Activated T-helper 1 cell treated with anti-CD3 and anti-CD28 coated beads, Interleukin-12 subunit alpha, Interleukin-12 subunit beta, Interleukin-2, Interleukin-4 antibody, amounts not matched to agents 30 ng/mL and 10 ng/mL and 1 ng/mL, durations not matched to agents 14 hours and 24 hours and 36 hours (primary cell): ENCODE measurements at regions not wholly inside any gene's neighbourhood (a gene's known extent, or its start where the extent isn't known, plus 50 kb on each side); places are given as distances from the start of the nearest gene placed in this dataset.

Experiments used
- DNase-seq: peaks from one replicate; pipeline ENCODE4 v3.0.0; 2021; ENCODE audit warnings: low spot score
- H3K27ac Mint-ChIP-seq: one replicate; pipeline ENCODE4 v1.8.0; 2021; ENCODE audit warnings: mild to moderate bottlenecking, mixed read lengths
- H3K27me3 Mint-ChIP-seq: one replicate; pipeline ENCODE4 v1.8.0; 2022; ENCODE audit warnings: mild to moderate bottlenecking, moderate library complexity, mixed read lengths; ENCODE audit not compliant: insufficient read depth
- H3K36me3 Mint-ChIP-seq: one replicate; pipeline ENCODE4 v1.8.0; 2021; ENCODE audit warnings: low read depth, mixed read lengths
- H3K4me1 Mint-ChIP-seq: one replicate; pipeline ENCODE4 v1.8.0; 2021; ENCODE audit warnings: low read depth, mixed read lengths
- H3K4me3 Mint-ChIP-seq: one replicate; pipeline ENCODE4 v1.8.0; 2021; ENCODE audit warnings: mild to moderate bottlenecking, moderate library complexity, mixed read lengths
- H3K9me3 Mint-ChIP-seq: one replicate; pipeline ENCODE4 v1.8.0; 2021; ENCODE audit warnings: mixed read lengths
- intact Hi-C: fragments of 100-400 bp; cut with micrococcal nuclease; formaldehyde crosslinking; loops from one replicate; pipeline ENCODE4 v1.15.1; 2024

DNA sequence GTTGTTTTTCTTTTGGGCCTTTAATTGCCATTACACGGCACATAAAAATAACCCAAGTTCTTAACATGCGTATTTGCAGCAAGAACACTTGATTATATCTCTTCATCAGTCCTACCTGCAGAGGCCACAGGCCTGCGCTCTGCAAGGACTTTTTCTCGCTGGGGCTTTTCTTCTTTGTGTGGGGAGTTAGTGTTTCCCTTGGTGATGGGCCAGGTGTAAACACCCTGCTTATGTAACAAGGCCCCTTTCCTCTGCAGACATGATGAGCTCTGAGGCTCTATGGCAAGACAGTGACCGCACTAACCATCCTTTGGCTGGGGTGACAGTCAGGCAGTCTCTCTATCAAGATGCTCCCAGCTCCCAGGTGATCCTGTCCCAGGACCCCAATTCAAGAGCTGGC is 97.8 kb upstream of the PCSK2 start:
- Mint-ChIP-seq H3K27ac (no peak overlapping the region), H3K9me3 (no peaks in the 10 kb centered on the region), H3K27me3 (no peaks in the 10 kb centered on the region), H3K4me1 (no peaks in the 10 kb centered on the region), H3K36me3 (no peaks in the 10 kb centered on the region), H3K4me3 (no peak overlapping the region)
- intact Hi-C loops = no loop called here
- DNase-seq = no peak

DNA sequence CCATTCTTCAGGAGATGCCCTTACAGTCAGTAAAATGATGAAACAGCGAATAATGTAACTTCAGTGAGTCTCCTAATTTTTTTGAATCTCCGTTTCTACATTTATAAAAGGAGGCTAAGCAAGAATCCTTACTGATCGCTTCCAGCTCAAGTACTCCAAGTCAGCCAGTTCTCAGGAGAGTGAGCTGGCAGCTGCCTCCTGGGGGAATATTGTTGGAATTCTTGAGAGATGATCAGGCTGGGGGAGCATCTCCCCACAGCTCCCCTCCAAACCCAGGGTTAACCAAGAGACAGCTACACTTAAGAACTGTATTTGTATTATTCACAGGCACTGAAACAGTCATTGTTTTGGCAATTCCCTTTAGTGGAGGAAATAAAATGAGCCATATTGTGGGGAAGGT is 89.1 kb upstream of the PCSK2 start:
- H3K4me1 Mint-ChIP-seq = no peaks in the 10 kb centered on the region
- DNase-seq = no peak
- H3K4me3 Mint-ChIP-seq = no peak overlapping the region
- intact Hi-C loops = no loop called here
- H3K27ac Mint-ChIP-seq = no peak overlapping the region
- H3K27me3 Mint-ChIP-seq = no peaks in the 10 kb centered on the region
- peaks cover 7% of the 10 kb centered on the region for H3K9me3 Mint-ChIP-seq
- no peaks in the 10 kb centered on the region for H3K36me3 Mint-ChIP-seq

DNA sequence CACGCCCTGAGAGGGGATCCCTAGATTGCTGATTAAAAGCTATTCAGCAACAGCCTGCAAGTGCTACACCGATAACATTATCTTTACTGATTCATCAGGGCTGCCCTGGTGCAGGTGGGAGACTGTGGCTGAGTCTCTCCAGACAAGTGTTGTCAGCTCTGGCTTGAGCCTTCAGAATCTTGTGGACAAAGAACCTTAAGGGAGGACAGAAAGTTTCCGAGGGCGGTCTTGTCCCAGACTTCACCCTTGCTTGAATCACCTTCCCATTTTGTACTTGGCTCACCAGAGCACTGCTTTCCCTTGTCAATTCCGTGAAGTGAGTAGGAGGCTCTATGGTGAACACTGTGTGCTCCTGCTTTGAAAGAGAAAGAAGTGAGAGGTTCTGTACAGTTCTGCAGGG is 88.6 kb upstream of the PCSK2 start:
- no peaks in the 10 kb centered on the region for H3K4me1 Mint-ChIP-seq
- no peak overlapping the region for H3K4me3 Mint-ChIP-seq
- H3K36me3 Mint-ChIP-seq = no peaks in the 10 kb centered on the region
- DNase-seq = no peak
- no peak overlapping the region for H3K27ac Mint-ChIP-seq
- H3K27me3 Mint-ChIP-seq = no peaks in the 10 kb centered on the region
- peaks cover 7% of the 10 kb centered on the region for H3K9me3 Mint-ChIP-seq
- intact Hi-C loops = no loop called here

DNA sequence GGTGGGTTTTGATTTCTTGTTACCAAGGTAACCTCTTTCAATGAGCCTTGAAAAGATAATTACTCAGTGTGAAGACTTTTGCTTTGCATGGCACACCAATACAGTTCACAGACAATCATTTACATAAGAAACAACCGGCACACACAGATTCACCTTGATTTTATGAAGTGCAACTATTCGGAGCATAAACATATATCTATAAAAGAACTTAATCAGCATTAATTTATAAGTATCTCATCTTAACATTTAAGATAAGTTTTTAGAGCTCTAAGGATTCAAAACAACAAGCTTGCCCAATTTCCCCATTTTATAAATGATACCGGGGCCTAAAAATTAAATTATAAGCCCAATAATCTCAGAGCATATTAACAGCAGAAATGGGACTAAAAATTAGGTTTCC is 85.9 kb upstream of the PCSK2 start:
- DNase-seq = no peak
- no peaks in the 10 kb centered on the region for H3K36me3 Mint-ChIP-seq
- no peak overlapping the region for H3K4me3 Mint-ChIP-seq
- no peak overlapping the region for H3K27ac Mint-ChIP-seq
- H3K27me3 Mint-ChIP-seq = no peaks in the 10 kb centered on the region
- H3K9me3 Mint-ChIP-seq = peaks cover 7% of the 10 kb centered on the region
- no peaks in the 10 kb centered on the region for H3K4me1 Mint-ChIP-seq
- intact Hi-C loops = no loop called here

DNA sequence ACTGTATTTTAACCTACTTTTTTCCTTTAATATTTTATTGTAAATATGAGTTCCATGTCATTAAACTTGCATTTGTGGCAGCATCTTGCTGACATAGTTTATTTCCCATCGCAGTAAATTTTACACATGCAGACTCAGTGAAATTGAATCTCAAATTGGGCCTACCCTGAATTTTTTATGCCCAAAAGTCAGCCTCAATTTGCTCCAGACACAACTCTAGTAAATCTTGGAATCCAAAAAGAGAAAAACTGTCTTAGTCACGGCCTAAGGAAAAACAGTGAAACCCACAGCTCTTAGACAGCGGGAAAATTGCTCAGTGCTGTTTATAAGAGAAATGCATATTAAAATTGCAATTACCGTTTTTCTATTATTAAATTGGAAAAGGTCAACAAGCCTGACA is 85.3 kb upstream of the PCSK2 start:
- H3K27me3 Mint-ChIP-seq = no peaks in the 10 kb centered on the region
- peaks cover 7% of the 10 kb centered on the region for H3K9me3 Mint-ChIP-seq
- intact Hi-C loops = no loop called here
- H3K27ac Mint-ChIP-seq = no peak overlapping the region
- H3K36me3 Mint-ChIP-seq = no peaks in the 10 kb centered on the region
- no peak overlapping the region for H3K4me3 Mint-ChIP-seq
- H3K4me1 Mint-ChIP-seq = no peaks in the 10 kb centered on the region
- no peak for DNase-seq

DNA sequence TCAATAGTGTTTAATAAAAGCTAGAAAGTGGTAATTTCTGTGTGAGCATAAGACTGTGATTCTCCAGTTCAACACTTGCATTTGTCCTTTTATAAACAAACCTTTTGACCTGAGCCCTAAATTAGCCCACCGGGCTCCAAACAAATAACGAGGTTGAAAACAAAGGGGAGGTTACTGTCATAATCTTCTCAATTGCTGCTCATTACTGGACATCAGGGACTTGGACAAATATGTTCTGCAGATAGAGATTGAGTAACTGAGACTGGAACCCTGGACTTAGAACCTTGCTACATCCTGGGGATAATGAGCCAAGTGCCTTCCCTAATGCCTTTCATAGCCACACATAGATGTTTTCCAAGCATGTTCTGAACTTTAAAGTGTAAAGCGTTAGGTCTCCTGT is 84.2 kb upstream of the PCSK2 start:
- H3K4me3 Mint-ChIP-seq = no peak overlapping the region
- H3K27me3 Mint-ChIP-seq = no peaks in the 10 kb centered on the region
- no peak for DNase-seq

DNA sequence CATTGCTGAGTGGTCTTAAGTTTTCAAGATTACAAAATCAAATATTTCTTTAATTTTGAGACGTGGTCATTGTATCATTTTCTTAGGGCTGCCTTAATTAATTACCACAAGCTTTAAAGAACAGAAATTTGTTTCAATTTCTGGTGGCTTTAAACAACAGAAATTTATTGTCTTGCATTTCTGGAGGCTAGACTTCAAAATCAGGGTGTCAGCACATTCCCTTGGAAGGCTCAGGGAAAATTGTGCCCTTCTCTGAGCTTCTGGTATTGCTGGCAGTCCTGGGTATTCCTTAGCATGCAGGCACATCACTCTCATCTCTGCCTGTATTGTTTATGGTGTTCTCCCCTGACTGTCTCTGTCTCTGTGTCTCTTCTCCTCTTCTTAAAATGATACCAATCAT is 76.0 kb upstream of the PCSK2 start:
- no peak overlapping the region for H3K27ac Mint-ChIP-seq
- no peak overlapping the region for H3K4me3 Mint-ChIP-seq
- no peak for DNase-seq
- intact Hi-C loops = no loop called here
- H3K4me1 Mint-ChIP-seq = no peaks in the 10 kb centered on the region
- no peaks in the 10 kb centered on the region for H3K27me3 Mint-ChIP-seq
- peaks cover 3% of the 10 kb centered on the region for H3K9me3 Mint-ChIP-seq
- no peaks in the 10 kb centered on the region for H3K36me3 Mint-ChIP-seq

More for the DNA sequence above, 84.2 kb upstream of the PCSK2 start:
- H3K4me1 Mint-ChIP-seq = no peaks in the 10 kb centered on the region
- no peak overlapping the region for H3K27ac Mint-ChIP-seq
- no peaks in the 10 kb centered on the region for H3K9me3 Mint-ChIP-seq
- intact Hi-C loops = no loop called here
- H3K36me3 Mint-ChIP-seq = no peaks in the 10 kb centered on the region

DNA sequence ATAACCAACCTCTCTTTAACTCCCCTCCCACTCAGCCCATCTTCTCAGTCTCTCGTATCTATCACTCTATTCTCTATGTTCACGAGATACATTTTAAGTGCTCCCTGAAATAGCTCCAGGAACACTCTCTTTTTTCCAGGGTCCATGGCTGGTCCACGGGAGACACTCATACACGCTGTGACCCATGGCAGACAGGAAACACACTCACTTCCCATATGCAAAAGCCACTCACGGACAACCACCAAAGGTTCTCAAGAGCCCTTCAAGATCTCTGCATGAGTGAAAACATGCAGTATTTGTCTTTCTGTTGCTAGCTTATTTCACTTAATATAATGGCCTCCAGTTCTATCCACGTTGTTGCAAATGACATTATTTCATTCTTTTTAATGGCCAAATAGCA is 71.4 kb upstream of the PCSK2 start:
- H3K27ac Mint-ChIP-seq = no peak overlapping the region
- no peaks in the 10 kb centered on the region for H3K27me3 Mint-ChIP-seq
- peaks cover 3% of the 10 kb centered on the region for H3K9me3 Mint-ChIP-seq
- no peaks in the 10 kb centered on the region for H3K4me1 Mint-ChIP-seq
- intact Hi-C loops = no loop called here
- H3K4me3 Mint-ChIP-seq = no peak overlapping the region
- H3K36me3 Mint-ChIP-seq = no peaks in the 10 kb centered on the region
- no peak for DNase-seq

DNA sequence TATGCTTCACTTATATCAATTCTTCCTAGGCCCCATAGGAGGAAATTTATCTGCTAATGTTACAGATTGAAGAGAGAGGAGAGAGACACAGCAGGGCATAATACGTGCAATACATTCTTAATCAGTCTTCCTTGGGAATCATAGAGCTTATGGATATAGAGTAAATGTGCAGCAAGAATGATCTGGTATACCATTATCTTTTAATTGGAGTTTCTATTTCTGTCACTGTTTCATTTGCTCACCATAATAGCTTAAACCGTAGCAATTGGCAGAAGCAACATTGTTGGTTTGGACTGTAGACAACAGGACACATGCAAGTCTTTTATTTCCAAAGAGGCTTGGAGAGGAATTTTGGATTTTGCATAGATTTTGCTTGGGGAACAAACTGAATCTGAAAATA is 68.1 kb upstream of the PCSK2 start:
- intact Hi-C loops = no loop called here
- Mint-ChIP-seq H3K36me3 (no peaks in the 10 kb centered on the region), H3K4me1 (no peaks in the 10 kb centered on the region), H3K4me3 (no peak overlapping the region), H3K9me3 (peaks cover 3% of the 10 kb centered on the region), H3K27ac (no peak overlapping the region), H3K27me3 (no peaks in the 10 kb centered on the region)
- no peak for DNase-seq

DNA sequence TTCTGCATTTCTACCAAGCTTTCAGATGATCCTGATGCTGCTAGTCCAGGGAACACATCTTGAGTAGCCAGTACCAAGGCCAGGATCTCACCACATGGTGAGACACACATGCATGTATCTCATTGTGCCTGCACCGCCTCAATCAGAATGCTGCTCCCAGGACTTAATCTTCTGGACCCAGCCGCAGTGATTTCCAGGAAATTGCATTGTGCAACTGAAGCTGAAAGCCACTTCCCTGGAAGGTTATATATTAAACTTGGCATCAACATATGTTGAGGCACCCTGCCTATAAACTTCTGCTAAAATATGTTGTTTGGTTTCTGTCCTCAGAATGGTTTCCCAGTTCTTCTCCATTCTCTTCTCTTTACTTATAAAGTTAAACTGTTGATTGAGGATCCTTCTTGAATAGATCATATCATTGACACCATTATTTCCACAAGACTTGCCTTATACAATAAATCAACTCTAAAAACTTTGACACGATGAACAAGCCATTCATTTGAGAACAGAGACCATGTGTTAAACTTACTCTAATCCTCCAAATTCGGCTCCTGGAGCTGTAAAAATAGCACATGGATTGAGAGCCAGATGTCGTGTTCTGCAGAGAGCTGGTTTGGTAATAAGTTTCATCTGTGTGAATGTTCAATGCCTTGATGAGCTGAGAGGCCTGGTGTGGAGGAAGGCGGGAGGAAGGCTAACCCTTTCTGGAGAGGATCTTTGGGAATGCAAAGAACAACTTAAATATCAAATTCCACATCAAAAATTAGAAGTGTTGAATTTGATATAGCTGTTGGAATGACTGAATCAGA is 65.0 kb upstream of the PCSK2 start:
- Mint-ChIP-seq H3K4me3 (no peak overlapping the region), H3K9me3 (no peaks in the 10 kb centered on the region), H3K27me3 (no peaks in the 10 kb centered on the region), H3K27ac (no peak overlapping the region), H3K4me1 (no peaks in the 10 kb centered on the region), H3K36me3 (no peaks in the 10 kb centered on the region)
- intact Hi-C loops = no loop called here
- no peak for DNase-seq

DNA sequence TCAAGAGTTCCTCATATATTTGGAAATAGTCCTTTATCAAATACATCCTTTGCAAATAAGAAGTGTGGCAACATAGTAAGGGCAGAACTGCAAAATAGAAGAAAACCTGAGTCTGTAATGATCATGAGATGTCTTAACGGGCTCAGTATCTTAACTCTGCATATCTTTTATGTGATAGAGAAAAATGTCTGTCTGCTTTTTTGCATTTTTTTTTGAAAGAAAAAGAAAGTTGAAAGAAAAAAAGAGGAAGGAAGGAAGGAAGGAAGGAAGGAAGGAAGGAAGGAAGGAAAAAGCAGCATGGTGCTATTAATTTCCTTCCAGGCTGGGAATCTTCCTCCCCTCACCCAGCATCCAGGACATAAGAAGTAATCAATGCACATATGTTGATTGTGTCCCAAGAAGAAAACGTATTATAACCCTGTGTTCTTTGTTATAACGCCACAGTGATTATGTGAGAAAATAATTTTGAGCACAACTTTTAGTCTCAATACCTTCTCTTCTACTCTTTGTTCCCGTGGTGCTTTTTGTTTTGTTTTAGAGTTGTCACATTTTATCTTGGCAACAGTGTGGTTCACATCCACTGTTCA is 58.7 kb upstream of the PCSK2 start:
- no peak overlapping the region for H3K4me3 Mint-ChIP-seq
- no peaks in the 10 kb centered on the region for H3K4me1 Mint-ChIP-seq

DNA sequence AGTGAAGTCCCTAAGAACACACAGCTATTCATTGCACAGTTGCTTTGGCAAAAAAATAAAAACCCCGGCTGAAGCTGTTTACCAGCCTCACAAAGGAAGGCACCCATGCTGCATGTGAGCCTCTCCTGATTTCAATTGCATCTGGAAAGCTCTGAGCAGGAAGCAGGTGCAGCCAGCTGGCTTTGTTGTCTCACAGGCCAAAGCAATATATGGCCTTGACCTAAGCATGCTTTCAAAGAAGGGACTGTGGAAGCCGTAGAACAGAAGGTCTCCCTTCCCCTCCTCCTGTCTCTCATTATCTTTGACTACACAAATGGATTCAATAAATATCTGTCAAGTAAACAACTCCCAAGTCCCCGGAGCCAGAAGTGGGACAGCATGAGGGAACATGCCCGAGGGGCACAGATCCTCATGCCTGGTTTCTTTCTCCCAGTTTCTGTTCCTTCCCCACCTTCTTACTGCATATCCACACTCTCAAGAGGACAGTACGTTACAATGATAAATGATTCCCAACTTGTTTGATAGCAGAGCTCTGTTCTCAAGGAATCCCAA is 57.2 kb upstream of the PCSK2 start:
- H3K4me3 Mint-ChIP-seq = no peak overlapping the region
- DNase-seq = no peak
- no peaks in the 10 kb centered on the region for H3K9me3 Mint-ChIP-seq
- no peaks in the 10 kb centered on the region for H3K4me1 Mint-ChIP-seq
- intact Hi-C loops = no loop called here
- H3K27me3 Mint-ChIP-seq = no peaks in the 10 kb centered on the region
- no peaks in the 10 kb centered on the region for H3K36me3 Mint-ChIP-seq
- no peak overlapping the region for H3K27ac Mint-ChIP-seq

More for the DNA sequence above, 58.7 kb upstream of the PCSK2 start:
- no peak overlapping the region for H3K27ac Mint-ChIP-seq
- no peaks in the 10 kb centered on the region for H3K36me3 Mint-ChIP-seq
- intact Hi-C loops = no loop called here
- H3K9me3 Mint-ChIP-seq = no peaks in the 10 kb centered on the region
- no peak for DNase-seq
- H3K27me3 Mint-ChIP-seq = no peaks in the 10 kb centered on the region

DNA sequence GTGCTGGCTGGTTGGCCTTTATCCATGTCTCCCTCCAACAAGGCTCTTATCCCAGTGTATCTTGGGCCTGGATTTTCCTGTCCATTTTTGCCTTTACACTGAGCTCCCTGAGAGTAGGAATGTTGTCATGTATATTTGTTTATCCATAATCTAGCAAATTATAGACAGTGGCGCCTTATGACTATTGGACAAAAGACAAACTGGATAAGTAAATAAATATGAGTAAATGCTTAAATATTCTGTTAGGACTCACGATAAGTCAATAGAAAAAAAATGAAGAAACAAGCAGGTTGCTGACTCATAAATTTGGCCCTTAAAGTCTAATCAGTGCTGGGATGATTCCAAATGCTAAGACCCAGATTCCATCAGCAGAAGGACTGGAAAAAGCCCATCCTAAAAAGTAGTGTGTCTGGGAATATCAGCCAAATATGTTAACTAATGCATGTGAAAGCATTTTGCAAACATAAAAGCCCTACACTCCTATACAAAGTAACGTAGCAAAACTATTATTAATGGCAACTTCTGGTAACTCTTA is 55.0 kb upstream of the PCSK2 start:
- Mint-ChIP-seq H3K27ac (no peak overlapping the region), H3K4me3 (no peak overlapping the region), H3K4me1 (no peaks in the 10 kb centered on the region), H3K27me3 (no peaks in the 10 kb centered on the region), H3K36me3 (no peaks in the 10 kb centered on the region), H3K9me3 (no peaks in the 10 kb centered on the region)
- intact Hi-C loops = no loop called here
- no peak for DNase-seq
